ENCODE measurements at regions not wholly inside any gene's neighbourhood (a gene's known extent, or its start where the extent isn't known, plus 50 kb on each side); places are given as distances from the start of the nearest gene placed in this dataset.

DNA sequence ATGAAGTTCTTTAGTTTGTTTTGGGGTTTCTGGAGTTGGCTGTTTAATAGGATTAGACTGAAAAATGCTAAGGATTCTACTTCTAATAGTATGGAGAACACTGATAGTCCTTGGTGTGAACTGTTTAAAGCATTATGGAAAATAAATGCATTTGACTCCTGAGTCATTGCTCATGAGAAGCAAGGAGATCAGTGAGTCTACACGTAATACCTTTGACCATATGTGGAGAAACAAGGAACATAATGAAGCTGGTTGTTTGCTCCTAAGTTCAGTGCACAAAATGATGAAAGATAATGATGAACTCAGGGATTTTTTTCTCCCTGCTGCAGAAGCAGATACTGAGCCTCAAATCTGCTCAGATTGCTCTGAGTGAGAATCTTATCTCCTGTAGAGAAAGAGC, 158.9 kb upstream of the COL11A1 start:
- TF ChIP-seq POLR2A (IDR thresholded peaks at IDR 0.05) (no peak), CTCF (IDR thresholded peaks at IDR 0.05) (no peak)
